RWPE2 (cell line): ENCODE measurements at regions not wholly inside any gene's neighbourhood (a gene's known extent, or its start where the extent isn't known, plus 50 kb on each side); places are given as distances from the start of the nearest gene placed in this dataset.

Experiments used
- ATAC-seq: fragments of 200-7000 bp; cut with Tn5 transposase; 3 replicates; pipeline ENCODE4 v1.9.1; 2021; ENCODE audit warnings: low read depth
- DNase-seq: peaks from one replicate; pipeline ENCODE4 v3.0.0-alpha.2; 2020; ENCODE audit warnings: low spot score
- H3K27ac ChIP-seq: fragments of 450-650 bp; 2 replicates; pipeline ENCODE4 v1.5.1; 2017; ENCODE audit warnings: mild to moderate bottlenecking; ENCODE audit not compliant: poor library complexity, severe bottlenecking
- H3K27me3 ChIP-seq: fragments of 250-450 bp; sonication (Bioruptor Pico); 2 replicates; pipeline ENCODE4 v1.5.1; 2021; ENCODE audit warnings: mild to moderate bottlenecking, moderate library complexity; ENCODE audit not compliant: insufficient read depth, poor library complexity, severe bottlenecking
- H3K36me3 ChIP-seq: fragments of 250-450 bp; sonication (Bioruptor Pico); 2 replicates; pipeline ENCODE4 v1.5.1; 2020; ENCODE audit warnings: low read depth, mild to moderate bottlenecking, moderate library complexity
- H3K4me1 ChIP-seq: fragments of 250-450 bp; sonication (Bioruptor Pico); 2 replicates; pipeline ENCODE4 v1.5.1; 2021; ENCODE audit warnings: mild to moderate bottlenecking, moderate library complexity; ENCODE audit not compliant: insufficient read depth, poor library complexity, severe bottlenecking
- H3K4me3 ChIP-seq: fragments of 250-450 bp; sonication (Bioruptor Pico); 2 replicates; pipeline ENCODE4 v1.5.1; 2021; ENCODE audit warnings: mild to moderate bottlenecking, moderate library complexity; ENCODE audit not compliant: severe bottlenecking
- H3K9me3 ChIP-seq: fragments of 250-450 bp; sonication (Bioruptor Pico); 2 replicates; pipeline ENCODE4 v1.5.1; 2021; ENCODE audit warnings: mild to moderate bottlenecking, moderate library complexity; ENCODE audit not compliant: severe bottlenecking
- TF ChIP-seq, protein P1 (sequence below): fragments of 450-650 bp; IDR thresholded peaks from one replicate; pipeline ENCODE4 v1.5.1; 2017; ENCODE audit warnings: mild to moderate bottlenecking, moderate library complexity; ENCODE audit not compliant: poor library complexity, severe bottlenecking

DNA sequence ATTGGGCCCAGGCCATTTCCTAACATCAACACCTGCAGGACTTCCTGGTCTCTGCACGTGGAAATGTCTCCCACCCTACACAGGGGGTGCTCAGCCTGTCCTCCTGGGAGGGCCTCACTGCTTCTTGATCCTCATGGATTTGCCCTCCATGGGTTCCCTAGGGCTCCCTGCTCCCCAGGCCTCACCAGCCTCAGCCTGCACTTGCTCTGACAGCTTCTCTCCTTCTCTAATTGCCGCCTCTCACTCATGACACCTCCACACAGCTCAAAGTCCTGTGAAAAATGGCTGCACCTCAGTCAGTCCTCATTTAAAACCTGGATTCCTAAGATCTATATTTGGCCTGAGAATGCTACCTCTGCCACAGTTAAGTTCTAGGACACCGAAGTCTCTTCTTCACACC lies 130.6 kb downstream of the PXDC1 start:
- ATAC-seq = no peak
- Histone ChIP-seq H3K27me3 (no peaks in the 10 kb centered on the region), H3K4me3 (no peak overlapping the region), H3K4me1 (no peaks in the 10 kb centered on the region), H3K27ac (no peak overlapping the region), H3K36me3 (no peaks in the 10 kb centered on the region), H3K9me3 (no peaks in the 10 kb centered on the region)
- TF ChIP-seq, protein P1, sequence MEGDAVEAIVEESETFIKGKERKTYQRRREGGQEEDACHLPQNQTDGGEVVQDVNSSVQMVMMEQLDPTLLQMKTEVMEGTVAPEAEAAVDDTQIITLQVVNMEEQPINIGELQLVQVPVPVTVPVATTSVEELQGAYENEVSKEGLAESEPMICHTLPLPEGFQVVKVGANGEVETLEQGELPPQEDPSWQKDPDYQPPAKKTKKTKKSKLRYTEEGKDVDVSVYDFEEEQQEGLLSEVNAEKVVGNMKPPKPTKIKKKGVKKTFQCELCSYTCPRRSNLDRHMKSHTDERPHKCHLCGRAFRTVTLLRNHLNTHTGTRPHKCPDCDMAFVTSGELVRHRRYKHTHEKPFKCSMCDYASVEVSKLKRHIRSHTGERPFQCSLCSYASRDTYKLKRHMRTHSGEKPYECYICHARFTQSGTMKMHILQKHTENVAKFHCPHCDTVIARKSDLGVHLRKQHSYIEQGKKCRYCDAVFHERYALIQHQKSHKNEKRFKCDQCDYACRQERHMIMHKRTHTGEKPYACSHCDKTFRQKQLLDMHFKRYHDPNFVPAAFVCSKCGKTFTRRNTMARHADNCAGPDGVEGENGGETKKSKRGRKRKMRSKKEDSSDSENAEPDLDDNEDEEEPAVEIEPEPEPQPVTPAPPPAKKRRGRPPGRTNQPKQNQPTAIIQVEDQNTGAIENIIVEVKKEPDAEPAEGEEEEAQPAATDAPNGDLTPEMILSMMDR = no peak
- DNase-seq = no peak

DNA sequence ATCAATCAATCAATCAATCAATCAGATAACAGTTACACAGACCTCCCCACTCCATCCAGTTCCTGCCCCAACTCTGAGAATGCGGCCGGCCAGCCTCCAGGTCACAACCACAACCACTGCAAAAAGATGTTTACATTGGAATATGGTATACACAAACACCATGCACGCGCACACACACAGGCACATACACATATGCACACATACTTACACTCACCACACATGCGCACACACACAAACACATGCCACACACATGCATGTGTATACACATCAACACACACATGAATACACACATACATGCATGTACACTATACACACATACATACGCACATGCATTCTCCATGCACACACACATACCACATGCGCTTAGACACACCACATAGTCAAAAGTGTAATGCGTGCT lies 131.1 kb downstream of the PXDC1 start:
- Histone ChIP-seq H3K27ac (no peak overlapping the region), H3K36me3 (no peaks in the 10 kb centered on the region), H3K27me3 (no peaks in the 10 kb centered on the region), H3K9me3 (no peaks in the 10 kb centered on the region), H3K4me1 (no peaks in the 10 kb centered on the region), H3K4me3 (no peak overlapping the region)
- ATAC-seq = no peak
- TF ChIP-seq, protein P1 = no peak
- DNase-seq = no peak

- no peak for DNase-seq
- H3K36me3 ChIP-seq = no peaks in the 10 kb centered on the region
- no peak overlapping the region for H3K4me3 ChIP-seq
- ATAC-seq = no peak
- H3K4me1 ChIP-seq = no peaks in the 10 kb centered on the region
- TF ChIP-seq, protein P1 = no peak
- H3K9me3 ChIP-seq = no peaks in the 10 kb centered on the region
- no peaks in the 10 kb centered on the region for H3K27me3 ChIP-seq
- no peak overlapping the region for H3K27ac ChIP-seq
These were observed 131.7 kb downstream of the PXDC1 start for GRCh38 chr6:3619800-3620199.

DNA sequence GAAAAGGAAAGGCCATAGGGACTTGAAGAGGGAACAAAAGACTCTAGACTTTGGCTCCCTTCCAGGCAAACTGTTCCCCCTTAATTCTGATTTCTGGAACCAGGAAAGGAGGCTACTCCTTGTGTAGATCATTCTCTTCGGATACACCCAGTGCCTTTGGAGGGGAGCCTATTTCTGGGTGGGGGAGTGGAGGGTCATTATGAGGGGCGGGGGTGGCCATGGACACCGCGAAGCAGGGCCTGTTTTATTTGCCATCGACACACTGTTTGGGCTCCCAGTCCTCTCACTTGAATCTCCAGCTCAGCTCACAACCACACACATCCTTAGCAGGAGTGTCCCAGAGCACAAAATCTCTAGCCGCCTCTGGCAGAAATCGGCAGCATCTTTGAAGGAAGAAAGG lies 132.3 kb downstream of the PXDC1 start:
- TF ChIP-seq, protein P1 = no peak
- DNase-seq (no peak), ATAC-seq (no peak)
- H3K27me3 ChIP-seq = no peaks in the 10 kb centered on the region
- H3K4me1 ChIP-seq = no peaks in the 10 kb centered on the region
- H3K36me3 ChIP-seq = no peaks in the 10 kb centered on the region
- no peak overlapping the region for H3K27ac ChIP-seq
- no peak overlapping the region for H3K4me3 ChIP-seq
- H3K9me3 ChIP-seq = no peaks in the 10 kb centered on the region

DNA sequence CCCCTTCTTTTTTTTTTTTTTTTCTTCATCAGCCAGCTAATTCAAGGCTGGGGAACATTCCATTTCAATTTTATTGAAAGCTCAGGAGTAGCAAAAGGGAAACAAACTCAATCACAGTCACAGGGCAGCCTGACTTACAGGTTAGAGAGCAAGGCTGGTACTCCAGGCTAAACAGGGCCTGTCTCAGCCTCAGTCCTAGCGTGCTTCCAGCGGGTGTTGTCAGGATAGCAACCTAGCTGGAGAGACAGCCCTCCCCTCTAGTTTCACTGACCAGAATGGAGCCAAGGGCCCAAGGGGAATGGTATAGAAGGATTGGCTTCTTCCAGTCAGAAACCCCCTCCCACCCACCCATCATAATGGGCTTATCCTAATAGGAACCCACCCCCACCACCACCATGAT lies 132.9 kb downstream of the PXDC1 start:
- TF ChIP-seq, protein P1 = no peak
- Histone ChIP-seq H3K27ac (no peak overlapping the region), H3K27me3 (no peaks in the 10 kb centered on the region), H3K4me1 (no peaks in the 10 kb centered on the region), H3K36me3 (no peaks in the 10 kb centered on the region), H3K9me3 (no peaks in the 10 kb centered on the region), H3K4me3 (no peak overlapping the region)
- DNase-seq = no peak
- ATAC-seq = no peak
